Neuronal stem cell (in vitro differentiated cells): ENCODE measurements at regions not wholly inside any gene's neighbourhood (a gene's known extent, or its start where the extent isn't known, plus 50 kb on each side); places are given as distances from the start of the nearest gene placed in this dataset.

Experiments
- DNase-seq: peaks from one replicate; pipeline ENCODE4 v3.0.0-alpha.2; 2013; ENCODE audit warnings: low spot score
- H2AFZ ChIP-seq: one replicate; pipeline ENCODE4 v1.6.1; 2013; ENCODE audit warnings: mild to moderate bottlenecking, low read length, inconsistent platforms
- H2AK5ac ChIP-seq: 2 replicates; pipeline ENCODE4 v1.6.1; 2013; ENCODE audit warnings: low read depth, mild to moderate bottlenecking, inconsistent platforms, low read length, moderate library complexity, mixed read lengths
- H2BK120ac ChIP-seq: 2 replicates; pipeline ENCODE4 v1.6.1; 2013; ENCODE audit warnings: low read depth, mild to moderate bottlenecking, inconsistent platforms, low read length, moderate library complexity, mixed read lengths
- H2BK12ac ChIP-seq: one replicate; pipeline ENCODE4 v1.6.1; 2013; ENCODE audit warnings: low read length, inconsistent platforms
- H2BK15ac ChIP-seq: 2 replicates; pipeline ENCODE4 v1.6.1; 2013; ENCODE audit warnings: mild to moderate bottlenecking, low read length, inconsistent platforms, mixed read lengths
- H2BK5ac ChIP-seq: one replicate; pipeline ENCODE4 v1.6.1; 2013; ENCODE audit warnings: inconsistent platforms, mild to moderate bottlenecking, low read length, moderate library complexity
- H3K14ac ChIP-seq: one replicate; pipeline ENCODE4 v1.6.1; 2013; ENCODE audit warnings: low read length, inconsistent platforms
- H3K18ac ChIP-seq: 2 replicates; pipeline ENCODE4 v1.6.1; 2013; ENCODE audit warnings: low read length, inconsistent platforms
- H3K23ac ChIP-seq: 2 replicates; pipeline ENCODE4 v1.6.1; 2013; ENCODE audit warnings: low read depth, mild to moderate bottlenecking, mixed read lengths, low read length, inconsistent platforms; ENCODE audit not compliant: poor library complexity
- H3K27ac ChIP-seq: replicated peaks from 3 replicates; pipeline ENCODE4 v1.5.1; 2013; ENCODE audit warnings: low read length, inconsistent platforms
- H3K27me3 ChIP-seq, 3 experiments: 2 replicates each; pipeline ENCODE4 v1.6.1; 2013; ENCODE audit warnings: low read length in 3 of 3, mild to moderate bottlenecking in 2 of 3, inconsistent platforms in 1 of 3, low read depth in 1 of 3, mixed read lengths in 1 of 3, moderate library complexity in 1 of 3; ENCODE audit not compliant: control insufficient read depth in 3 of 3, insufficient read depth in 3 of 3
- H3K36me3 ChIP-seq, 2 donors: replicated peaks in 1 of 2; 2 replicates each; pipeline ENCODE4 v1.6.1; 2013; ENCODE audit warnings: low read length in 2 of 2; ENCODE audit not compliant: control insufficient read depth in 2 of 2, insufficient read depth in 2 of 2
- H3K4ac ChIP-seq: 2 replicates; pipeline ENCODE4 v1.6.1; 2013; ENCODE audit warnings: inconsistent platforms, mild to moderate bottlenecking, low read length, moderate library complexity
- H3K4me1 ChIP-seq, 2 donors: 1 replicate in 1 of 2; 2 replicates in 1 of 2; pipeline ENCODE4 v1.6.1; 2013; ENCODE audit warnings: low read length in 2 of 2, low read depth in 1 of 2; ENCODE audit not compliant: control insufficient read depth in 2 of 2, insufficient read depth in 1 of 2
- H3K4me2 ChIP-seq: one replicate; pipeline ENCODE4 v1.6.1; 2013; ENCODE audit warnings: mild to moderate bottlenecking, low read length, inconsistent platforms; ENCODE audit not compliant: insufficient read depth, poor library complexity, severe bottlenecking
- H3K4me3 ChIP-seq, 2 donors: 2 replicates each; pipeline ENCODE4 v1.5.1; 2013; ENCODE audit warnings: low read length in 2 of 2, mild to moderate bottlenecking in 2 of 2, inconsistent platforms in 1 of 2, moderate library complexity in 1 of 2
- H3K79me1 ChIP-seq: one replicate; pipeline ENCODE4 v1.6.1; 2013; ENCODE audit warnings: low read depth, mild to moderate bottlenecking, inconsistent platforms, low read length, moderate library complexity
- H3K9ac ChIP-seq: one replicate; pipeline ENCODE4 v1.6.1; 2013; ENCODE audit warnings: mild to moderate bottlenecking, low read depth, low read length, inconsistent platforms; ENCODE audit not compliant: poor library complexity
- H3K9me3 ChIP-seq, 2 donors: replicated peaks in 1 of 2; 2 replicates each; pipeline versions ENCODE3 to v1.6.1; 2013; ENCODE audit warnings: low read length in 2 of 2, mild to moderate bottlenecking in 2 of 2, inconsistent platforms in 1 of 2, low read depth in 1 of 2, mixed read lengths in 1 of 2, moderate library complexity in 1 of 2; ENCODE audit not compliant: control insufficient read depth in 2 of 2, insufficient read depth in 1 of 2
- H4K8ac ChIP-seq: one replicate; pipeline ENCODE4 v1.6.1; 2013; ENCODE audit warnings: low read depth, mild to moderate bottlenecking, inconsistent platforms, low read length, moderate library complexity
- H4K91ac ChIP-seq: one replicate; pipeline ENCODE4 v1.6.1; 2013; ENCODE audit warnings: low read length, low read depth, mild to moderate bottlenecking, inconsistent platforms; ENCODE audit not compliant: poor library complexity
- WGBS, 2 donors: extraction: QIAGEN DNeasy Blood & Tissue Kit; methylation state at CpG; one replicate each; pipeline ENCODE4 v1.1.7; 2013; ENCODE audit warnings: missing lambda C conversion rate in 2 of 2, mixed read lengths in 1 of 2; ENCODE audit not compliant: insufficient read length in 2 of 2, insufficient replicate concordance in 1 of 2; ENCODE audit errors: extremely low coverage in 2 of 2; 5-methylcytosine and 5-hydroxymethylcytosine counted together

DNA sequence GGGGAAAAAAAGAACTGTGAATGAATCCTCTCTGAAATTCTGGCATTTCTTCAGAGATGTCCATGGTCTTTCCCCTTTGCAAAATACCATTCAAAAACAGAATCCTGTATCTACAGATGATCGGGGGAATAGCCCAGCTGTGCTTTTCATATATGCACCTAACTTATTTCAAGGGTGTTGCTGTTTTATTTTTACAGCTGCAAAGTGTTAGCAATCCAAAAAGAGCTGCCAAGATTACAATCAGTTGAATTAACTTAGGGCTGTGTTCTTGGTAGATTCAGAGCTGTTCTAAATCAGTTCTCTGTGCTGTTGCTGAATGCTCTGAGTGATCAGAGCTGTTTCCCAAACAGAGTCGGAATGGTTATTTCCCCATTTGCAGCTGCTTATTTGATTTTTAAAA is 175.7 kb upstream of the SEMA6D start:
- Histone ChIP-seq H3K4me2 (no peak overlapping the region), H3K9me3 (peaks cover 0 to 2% of the 10 kb centered on the region in 2 donors), H3K14ac (no peak overlapping the region), H3K27me3 (no peaks in the 10 kb centered on the region), H2AK5ac (no peak overlapping the region), H3K23ac (no peak overlapping the region), H2BK5ac (no peak overlapping the region), H2BK15ac (no peak overlapping the region), H2BK120ac (no peak overlapping the region), H3K4ac (no peak overlapping the region), H3K4me1 (no peaks in the 10 kb centered on the region), H3K4me3 (no peak overlapping the region), H2AFZ (no peak overlapping the region), H3K79me1 (no peaks in the 10 kb centered on the region), H2BK12ac (no peak overlapping the region), H3K9ac (no peak overlapping the region), H3K36me3 (no peaks in the 10 kb centered on the region), H3K18ac (no peak overlapping the region), H4K91ac (no peak overlapping the region), H3K27ac (no peak overlapping the region), H4K8ac (no peak overlapping the region)
- no peak for DNase-seq
- WGBS, 2 donors = no CpG with 5 or more reads among the region's 2 CpGs

GRCh38 chr15:47542312-47542989 is 174.9 kb upstream of the SEMA6D start:
- Histone ChIP-seq H2BK15ac (no peak overlapping the region), H3K4me1 (no peaks in the 10 kb centered on the region), H3K4me2 (no peak overlapping the region), H3K79me1 (no peaks in the 10 kb centered on the region), H3K9ac (no peak overlapping the region), H3K14ac (no peak overlapping the region), H3K27me3 (no peaks in the 10 kb centered on the region), H4K8ac (no peak overlapping the region), H4K91ac (no peak overlapping the region), H2AFZ (no peak overlapping the region), H3K18ac (no peak overlapping the region), H3K4me3 (no peak overlapping the region), H3K9me3 (peaks cover 0 to 2% of the 10 kb centered on the region in 2 donors), H2BK12ac (no peak overlapping the region), H3K36me3 (no peaks in the 10 kb centered on the region), H3K4ac (no peak overlapping the region), H3K27ac (no peak overlapping the region), H2BK120ac (no peak overlapping the region), H2AK5ac (no peak overlapping the region), H2BK5ac (no peak overlapping the region), H3K23ac (no peak overlapping the region)
- no CpG with 5 or more reads among the region's 2 CpGs for WGBS, 2 donors
- DNase-seq = no peak

GRCh38 chr15:47548231-47548630 is 169.1 kb upstream of the SEMA6D start:
- Histone ChIP-seq H3K14ac (no peak overlapping the region), H3K27me3 (no peaks in the 10 kb centered on the region), H4K8ac (no peak overlapping the region), H2AK5ac (no peak overlapping the region), H3K4me1 (peaks cover 0 to 8% of the 10 kb centered on the region in 2 donors), H2BK120ac (no peak overlapping the region), H3K36me3 (no peaks in the 10 kb centered on the region), H3K79me1 (no peaks in the 10 kb centered on the region), H3K9ac (no peak overlapping the region), H3K4me2 (no peak overlapping the region), H2AFZ (no peak overlapping the region), H2BK15ac (no peak overlapping the region), H2BK12ac (no peak overlapping the region), H3K23ac (no peak overlapping the region), H3K4me3 (no peak overlapping the region), H2BK5ac (no peak overlapping the region), H4K91ac (no peak overlapping the region), H3K9me3 (no peaks in the 10 kb centered on the region), H3K27ac (no peak overlapping the region), H3K18ac (no peak overlapping the region), H3K4ac (no peak overlapping the region)
- no peak for DNase-seq
- WGBS, 2 donors = no CpG with 5 or more reads among the region's 1 CpG

GRCh38 chr15:47548986-47549385 is 168.3 kb upstream of the SEMA6D start:
- no peaks in the 10 kb centered on the region for H3K9me3 ChIP-seq
- no CpG with 5 or more reads among the region's 3 CpGs for WGBS, 2 donors
- H3K4me1 ChIP-seq = peaks cover 0 to 8% of the 10 kb centered on the region in 2 donors
- H2BK120ac ChIP-seq = no peak overlapping the region
- H3K23ac ChIP-seq = no peak overlapping the region
- H3K4me3 ChIP-seq = no peak overlapping the region
- DNase-seq = no peak
- H2AFZ ChIP-seq = no peak overlapping the region
- no peak overlapping the region for H4K8ac ChIP-seq
- H4K91ac ChIP-seq = no peak overlapping the region
- no peak overlapping the region for H3K14ac ChIP-seq
- H3K4ac ChIP-seq = no peak overlapping the region
- H3K79me1 ChIP-seq = no peaks in the 10 kb centered on the region
- H3K27me3 ChIP-seq = no peaks in the 10 kb centered on the region
- H3K9ac ChIP-seq = no peak overlapping the region
- H3K36me3 ChIP-seq = no peaks in the 10 kb centered on the region
- H2BK12ac ChIP-seq = no peak overlapping the region
- H3K4me2 ChIP-seq = no peak overlapping the region
- no peak overlapping the region for H3K27ac ChIP-seq
- H2BK5ac ChIP-seq = no peak overlapping the region
- H2AK5ac ChIP-seq = no peak overlapping the region
- H2BK15ac ChIP-seq = no peak overlapping the region
- H3K18ac ChIP-seq = peak overlapping the region; percentile 45
